ENCODE measurements at regions not wholly inside any gene's neighbourhood (a gene's known extent, or its start where the extent isn't known, plus 50 kb on each side); places are given as distances from the start of the nearest gene placed in this dataset.

- ATAC-seq: no peak
- TF ChIP-seq SNAI2 (CRISPR knock-in tag; IDR thresholded peaks at IDR 0.05): no peak
- no peak for TF ChIP-seq OSR1 (CRISPR knock-in tag; IDR thresholded peaks at IDR 0.05)
- no peak for TF ChIP-seq ZC3H10 (CRISPR knock-in tag; IDR thresholded peaks at IDR 0.05)
- no peak for TF ChIP-seq ZNF565 (CRISPR knock-in tag; conservative IDR thresholded peaks at IDR 0.05; ENCODE audit: low read depth)
- TF ChIP-seq CSDC2 (CRISPR knock-in tag; IDR thresholded peaks at IDR 0.05): no peak
- no peak for TF ChIP-seq RARB (CRISPR knock-in tag; IDR thresholded peaks at IDR 0.05)
- no peak for TF ChIP-seq PPARA (CRISPR knock-in tag; IDR thresholded peaks at IDR 0.05; ENCODE audit: borderline replicate concordance)
- no peak for TF ChIP-seq ZFP3 (CRISPR knock-in tag; IDR thresholded peaks at IDR 0.05)
These were observed 56.8 kb upstream of the RPH3AL start for GRCh38 chr17:409308-409847.

GRCh38 chr17:404703-405102 is 52.1 kb upstream of the RPH3AL start:
- TF ChIP-seq ISL1 (CRISPR knock-in tag; IDR thresholded peaks at IDR 0.05) (no peak), RARB (CRISPR knock-in tag; IDR thresholded peaks at IDR 0.05) (no peak), GLIS3 (CRISPR knock-in tag; IDR thresholded peaks at IDR 0.05) (no peak), CREB5 (CRISPR knock-in tag; IDR thresholded peaks at IDR 0.05; ENCODE audit: low read depth) (no peak), CSRNP3 (CRISPR knock-in tag; IDR thresholded peaks at IDR 0.05) (no peak), TCF4 (CRISPR knock-in tag; IDR thresholded peaks at IDR 0.05; ENCODE audit: borderline replicate concordance) (no peak), ZFP30 (CRISPR knock-in tag; IDR thresholded peaks at IDR 0.05) (no peak), ARNTL (CRISPR knock-in tag; IDR thresholded peaks at IDR 0.05; ENCODE audit: borderline replicate concordance, low read depth) (no peak), PPARA (CRISPR knock-in tag; IDR thresholded peaks at IDR 0.05; ENCODE audit: borderline replicate concordance) (no peak), TSHZ2 (CRISPR knock-in tag; IDR thresholded peaks at IDR 0.05) (no peak), ESRRG (CRISPR knock-in tag; IDR thresholded peaks at IDR 0.05) (no peak), ZNF565 (CRISPR knock-in tag; conservative IDR thresholded peaks at IDR 0.05; ENCODE audit: low read depth) (no peak), CSDC2 (CRISPR knock-in tag; IDR thresholded peaks at IDR 0.05) (no peak), TOX (CRISPR knock-in tag; IDR thresholded peaks at IDR 0.05; ENCODE audit: borderline replicate concordance) (no peak), ZC3H10 (CRISPR knock-in tag; IDR thresholded peaks at IDR 0.05) (no peak)
- ATAC-seq: 0 out of 3 replicates have a peak, but pooled peaks have one; percentile 16

All from SK-N-SH treated with all-trans-retinoic acid at 6 μM for 48 hours (cell line).